Heart right ventricle (tissue), 16 donors: ENCODE measurements at regions not wholly inside any gene's neighbourhood (a gene's known extent, or its start where the extent isn't known, plus 50 kb on each side); places are given as distances from the start of the nearest gene placed in this dataset.
A peak's percentile ranks its signal among the peaks of the same experiment; 100 is the strongest.

Source experiments
- ATAC-seq, 8 donors: fragments of 200-7000 bp; cut with Tn5 transposase; one replicate each; pipeline ENCODE4 v1.9.1; 2020; ENCODE audit warnings: mild to moderate bottlenecking in 8 of 8, moderate library complexity in 8 of 8, moderate number of reproducible peaks in 1 of 8
- DNase-seq, 2 donors: peaks; one replicate each; pipeline ENCODE4 v3.0.0-alpha.2; 2020
- H3K27ac ChIP-seq, 10 donors: fragments of 200-600 bp; sonication (generic) in 2 of 10; one replicate each; pipeline versions ENCODE4 v1.5.0 to v1.8.0; 2020 to 2022; ENCODE audit warnings: mild to moderate bottlenecking in 3 of 10
- H3K27me3 ChIP-seq, 7 donors: fragments of 200-600 bp; one replicate each; pipeline ENCODE4 v1.8.0; 2021 to 2022; ENCODE audit warnings: mild to moderate bottlenecking in 2 of 7
- H3K36me3 ChIP-seq, 9 donors: fragments of 200-600 bp; sonication (generic) in 1 of 9; one replicate each; pipeline versions ENCODE4 v1.5.0 to v1.8.0; 2020 to 2022; ENCODE audit warnings: mild to moderate bottlenecking in 2 of 9
- H3K4me1 ChIP-seq, 9 donors: fragments of 200-600 bp; sonication (generic) in 1 of 9; one replicate each; pipeline versions ENCODE4 v1.5.0 to v1.8.0; 2020 to 2022; ENCODE audit warnings: mild to moderate bottlenecking in 4 of 9
- H3K4me3 ChIP-seq, 10 donors: fragments of 200-600 bp; sonication (generic) in 2 of 10; one replicate each; pipeline versions ENCODE4 v1.5.0 to v1.8.0; 2020 to 2022; ENCODE audit warnings: mild to moderate bottlenecking in 7 of 10, moderate library complexity in 2 of 10
- H3K9me3 ChIP-seq, 11 donors: fragments of 200-600 bp in 10 of 11; sonication (generic) in 2 of 11; one replicate each; pipeline versions ENCODE4 v1.5.0 to v1.8.0; 2013 to 2022; ENCODE audit warnings: mild to moderate bottlenecking in 2 of 11, control low read depth in 1 of 11, moderate library complexity in 1 of 11
- CTCF ChIP-seq, 9 donors: fragments of 200-600 bp; sonication (generic) in 2 of 9; IDR thresholded peaks; one replicate each; pipeline versions ENCODE4 v1.5.0 to v1.8.0; 2021 to 2022; ENCODE audit warnings: antibody characterized with exemption in 9 of 9, mild to moderate bottlenecking in 5 of 9, moderate library complexity in 1 of 9
- whole genome bisulfite sequencing, 2 donors: extraction: QIAGEN DNeasy Blood & Tissue Kit; methylation state at CpG; one replicate each; pipeline ENCODE4 v1.1.7; 2013; ENCODE audit warnings: inconsistent platforms in 1 of 2; 5-methylcytosine and 5-hydroxymethylcytosine counted together
- intact Hi-C, 10 donors: fragments of 100-400 bp; cut with DNase I; formaldehyde crosslinking; loops; one replicate each; pipeline versions ENCODE4 v1.11.1 to v1.14.2; 2022
- donor health status: Arrhythmogenic right ventricular cardiomyopathy.
- donor health status: ischemic (EF 13 %, LVEDD 7.1; RV severe dilation, severe dysfunction).
- donor health status: healthy with polysubstance abuse.
- donor health status: DM: no; HTN: yes; CAD: no.
- donor health status: DM: no; HTN: no; CAD: no.
- donor health status: ischemic (EF 25% LVEDD 6.9; RV normal size, moderate dysfunction).
- donor health status: ischemic (EF 25% LVEDD 5.7; RV mildly dilated, moderate dysfunction).
- donor health status: healthy.
- donor health status: DM: yes; HTN: yes; CAD: no.
- donor health status: Ischemic cardiomyopathy.
- donor health status: ischemic (EF 35%, LVEDD 5.7; RV mildly dilated, moderate dysfunction).
- donor health status: nonischemic (EF 11% LVEDD 7.7; RV severe dilation, severe dysfunction).
- donor health status: DM: yes; HTN: yes; CAD: no.
- donor health status: PGD.
- donor health status: ischemic (EF 29% LVEDD 5.4; RV normal size, mild dysfunction).
- donor health status: nonischemic (EF 23%, LVEDD 6.1; RV moderate dilation, normal function).

GRCh38 chr18:39435209-39435608 is 1869.6 kb upstream of the CELF4 start:
- no peaks in the 10 kb centered on the region for H3K27me3 ChIP-seq
- no peaks in the 10 kb centered on the region for H3K36me3 ChIP-seq
- WGBS, 2 donors = 98 to 99% methylated on average over 2 of the region's 2 CpGs
- H3K9me3 ChIP-seq = no peaks in the 10 kb centered on the region
- DNase-seq = no peak
- H3K4me1 ChIP-seq = no peaks in the 10 kb centered on the region
- no peak for TF ChIP-seq CTCF (IDR thresholded peaks at IDR 0.05)
- intact Hi-C loops = no loop called here
- ATAC-seq = no peak
- no peak overlapping the region for H3K4me3 ChIP-seq
- H3K27ac ChIP-seq = no peak overlapping the region

DNA sequence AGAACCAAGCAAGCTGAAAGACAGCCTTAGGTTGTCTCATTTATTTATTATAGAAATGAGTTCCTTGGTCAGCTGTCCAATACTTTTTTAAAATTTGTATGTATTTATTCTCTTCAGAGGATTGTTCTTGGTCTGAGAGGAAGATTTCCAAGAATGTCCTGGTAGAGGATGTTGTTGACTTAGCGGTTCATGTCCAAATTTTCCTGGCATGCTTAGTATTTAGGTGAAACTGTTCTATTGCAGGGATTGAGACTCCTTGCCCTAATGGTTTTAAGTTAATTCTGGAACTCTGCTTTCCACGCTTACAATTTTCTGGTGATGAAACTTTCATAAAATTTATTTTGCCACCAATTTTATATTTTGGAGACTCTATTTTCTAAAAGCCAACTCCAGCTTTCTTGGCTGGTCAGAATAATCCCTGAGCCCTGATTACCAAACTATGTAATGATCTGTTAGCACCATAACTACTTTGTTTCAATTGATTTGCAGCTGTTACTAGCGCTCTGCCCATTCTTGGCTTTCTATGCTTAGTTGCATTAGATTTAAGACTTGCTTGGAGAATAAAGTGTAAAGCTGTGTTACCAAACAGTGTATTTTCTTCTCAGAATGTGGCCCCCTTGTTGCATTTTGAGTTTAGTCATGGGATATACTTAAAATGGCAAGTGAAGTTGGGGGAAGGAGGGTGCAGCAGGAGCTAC is 1868.8 kb upstream of the CELF4 start:
- H3K27me3 ChIP-seq = no peaks in the 10 kb centered on the region
- WGBS, 2 donors = 66 to 87% methylated on average over 3 of the region's 3 CpGs
- peaks cover 0 to 8% (median 0%) of the 10 kb centered on the region in 11 donors for H3K9me3 ChIP-seq
- DNase-seq (no peak), ATAC-seq (peak in 1 of 8 donors; percentile 77)
- no peaks in the 10 kb centered on the region for H3K36me3 ChIP-seq
- no peak overlapping the region for H3K27ac ChIP-seq
- H3K4me1 ChIP-seq = no peaks in the 10 kb centered on the region
- no peak overlapping the region for H3K4me3 ChIP-seq
- TF ChIP-seq CTCF (IDR thresholded peaks at IDR 0.05) = no peak
- intact Hi-C loops = no loop called here

GRCh38 chr18:39425172-39425850 is 1859.7 kb upstream of the CELF4 start:
- 80 to 83% methylated on average over 4 of the region's 4 CpGs for WGBS, 2 donors
- H3K9me3 ChIP-seq = peaks cover 0 to 28% (median 0%) of the 10 kb centered on the region in 11 donors
- no peak for TF ChIP-seq CTCF (IDR thresholded peaks at IDR 0.05)
- ATAC-seq = no peak
- intact Hi-C loops = loop anchor here in 1 of 10 donors (5.0 kb wide), 1 partner anchor 1678 kb away; no protein-coding TSS in a partner anchor
- DNase-seq = no peak
- H3K4me3 ChIP-seq = no peak overlapping the region
- no peaks in the 10 kb centered on the region for H3K4me1 ChIP-seq
- H3K27ac ChIP-seq = no peak overlapping the region
- H3K27me3 ChIP-seq = no peaks in the 10 kb centered on the region
- no peaks in the 10 kb centered on the region for H3K36me3 ChIP-seq

GRCh38 chr18:39424261-39424660 is 1858.7 kb upstream of the CELF4 start:
- Histone ChIP-seq H3K27ac (no peak overlapping the region), H3K36me3 (no peaks in the 10 kb centered on the region), H3K4me1 (no peaks in the 10 kb centered on the region), H3K9me3 (peaks cover 0 to 19% (median 0%) of the 10 kb centered on the region in 11 donors), H3K27me3 (no peaks in the 10 kb centered on the region), H3K4me3 (no peak overlapping the region)
- DNase-seq (no peak), ATAC-seq (no peak)
- 76 to 78% methylated on average over 1 of the region's 1 CpG for WGBS, 2 donors
- TF ChIP-seq CTCF (IDR thresholded peaks at IDR 0.05) = no peak
- intact Hi-C loops = no loop called here
